ENCODE measurements at regions not wholly inside any gene's neighbourhood (a gene's known extent, or its start where the extent isn't known, plus 50 kb on each side); places are given as distances from the start of the nearest gene placed in this dataset.

DNA sequence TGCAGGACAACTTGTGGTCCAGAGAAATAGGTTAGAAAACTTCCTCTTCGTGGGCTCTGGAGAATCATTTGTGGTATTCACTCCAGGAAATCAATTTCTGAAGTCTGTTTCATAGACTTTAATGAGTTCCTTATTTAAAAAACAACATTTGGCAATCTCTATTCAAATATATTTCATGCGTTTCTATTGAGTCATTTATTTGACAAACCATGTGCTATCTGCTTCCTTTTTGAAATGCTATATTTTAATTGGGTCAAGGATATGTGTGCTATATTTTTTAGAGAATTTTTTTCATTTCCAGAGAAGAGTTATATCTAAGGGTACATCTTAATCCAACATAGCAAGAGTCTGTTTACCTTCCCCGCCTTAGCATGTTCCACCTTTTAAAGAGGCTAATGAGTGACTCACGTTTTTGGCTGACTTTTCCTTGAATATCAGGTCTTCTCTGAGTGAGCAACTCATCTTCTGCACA is 252.4 kb upstream of the EGLN3 start:
- BruUV-seq (replicated peaks) = no TSS peak
- TF ChIP-seq ETV6 (IDR thresholded peaks at IDR 0.05; ENCODE audit: borderline replicate concordance in 1 of 2, low read depth in 2 of 2, low read length in 1 of 2) (no peak), ETV6 (CRISPR knock-in tag; IDR thresholded peaks at IDR 0.05; ENCODE audit: borderline replicate concordance) (no peak), ZNF586 (CRISPR knock-in tag; conservative IDR thresholded peaks at IDR 0.05) (no peak), ZNF212 (CRISPR knock-in tag; IDR thresholded peaks at IDR 0.05) (no peak), COPS2 (conservative IDR thresholded peaks at IDR 0.05) (no peak), GABPB1 (CRISPR knock-in tag; IDR thresholded peaks at IDR 0.05) (no peak), ATF7 (IDR thresholded peaks at IDR 0.05) (no peak), ZNF76 (CRISPR knock-in tag; IDR thresholded peaks at IDR 0.05; ENCODE audit: borderline replicate concordance) (no peak), SMARCB1 (IDR thresholded peaks at IDR 0.05; ENCODE audit: insufficient read length, low read depth) (no peak), JUND (IDR thresholded peaks at IDR 0.05; ENCODE audit: borderline replicate concordance, low read depth, low read length) (no peak), JUND (tag; IDR thresholded peaks at IDR 0.05; ENCODE audit: borderline replicate concordance, low read depth, low read length) (no peak), CXXC5 (CRISPR knock-in tag; IDR thresholded peaks at IDR 0.05) (no peak), RAD51 (IDR thresholded peaks at IDR 0.05; ENCODE audit: borderline replicate concordance, low read depth) (no peak), ZNF583 (CRISPR knock-in tag; IDR thresholded peaks at IDR 0.05) (no peak), RFX1 (IDR thresholded peaks at IDR 0.05) (no peak), ZNF395 (CRISPR knock-in tag; IDR thresholded peaks at IDR 0.05) (no peak), ZNF277 (CRISPR knock-in tag; IDR thresholded peaks at IDR 0.05; ENCODE audit: borderline replicate concordance) (no peak), ZNF143 (CRISPR knock-in tag; IDR thresholded peaks at IDR 0.05) (no peak), POLR3G (IDR thresholded peaks at IDR 0.05; ENCODE audit: extremely low read depth, insufficient read length, insufficient replicate concordance) (no peak), KDM5B (IDR thresholded peaks at IDR 0.05; ENCODE audit: insufficient replicate concordance, low read depth, low read length) (no peak), RBM14 (IDR thresholded peaks at IDR 0.05; ENCODE audit: borderline replicate concordance, insufficient read depth, low read depth, low read length) (no peak)
- no peak for FAIRE-seq
- ATAC-seq = no peak
- in situ Hi-C loops (cut with MboI) (no loop called here), intact Hi-C loops (cut with micrococcal nuclease) (no loop called here)
- Histone ChIP-seq H3K9me1 (ENCODE audit: control insufficient read depth, insufficient read depth, low read length) (no peaks in the 10 kb centered on the region), H3K4me1 (replicated peaks in 1 of 2; ENCODE audit: control insufficient read depth in 2 of 2, insufficient read depth in 2 of 2, low read length in 2 of 2) (no peaks in the 10 kb centered on the region), H3K36me3 (ENCODE audit: control insufficient read depth, insufficient read depth, low read length) (no peaks in the 10 kb centered on the region), H2AFZ (ENCODE audit: low read depth, low read length) (no peak overlapping the region), H3K4me3 (no peak overlapping the region), H3K27me3 (ENCODE audit: control insufficient read depth in 2 of 2, insufficient read depth in 2 of 2, low read length in 2 of 2) (no peaks in the 10 kb centered on the region; a peak in 1 of 5 replicates), H3K9me3 (replicated peaks; ENCODE audit: control insufficient read depth, insufficient read depth, low read depth, low read length) (no peaks in the 10 kb centered on the region), H4K20me1 (replicated peaks; ENCODE audit: control insufficient read depth, insufficient read depth, low read length) (no peaks in the 10 kb centered on the region), H3K4me2 (ENCODE audit: insufficient read depth, low read length) (no peak overlapping the region), H3K9ac (ENCODE audit: insufficient read depth in 1 of 2, low read depth in 2 of 2, low read length in 2 of 2) (no peak overlapping the region), H3K27ac (ENCODE audit: extremely low read depth, low read depth, low read length) (no peak overlapping the region), H3K79me2 (ENCODE audit: control insufficient read depth, insufficient read depth, low read length) (no peaks in the 10 kb centered on the region)
- no peak for DNase-seq (ENCODE audit: extremely low read depth in 1 of 4, low spot score in 3 of 4)
- WGBS (ENCODE audit: insufficient coverage, low coverage, missing lambda C conversion rate) = 0% methylated on average over 4 of the region's 4 CpGs
- CTCF ChIA-PET (ENCODE audit: low intra/inter-chr PET ratio) = no interaction called here
- POLR2A ChIA-PET = no interaction called here

Measured in K562 (cell line).